Thyroid gland (tissue), 4 donors: ENCODE measurements at regions not wholly inside any gene's neighbourhood (a gene's known extent, or its start where the extent isn't known, plus 50 kb on each side); places are given as distances from the start of the nearest gene placed in this dataset.

Source experiments
- CTCF ChIP-seq, 6 experiments: fragments of 200-600 bp in 3 of 6; fragments of 450-650 bp in 3 of 6; sonication (generic) in 3 of 6; IDR thresholded peaks; one replicate each; pipeline ENCODE4 v1.5.1; 2016 to 2019; ENCODE audit warnings: antibody characterized with exemption in 6 of 6, mild to moderate bottlenecking in 2 of 6, inconsistent platforms in 1 of 6, moderate library complexity in 1 of 6
- POLR2A ChIP-seq, 2 donors: fragments of 450-650 bp; IDR thresholded peaks; one replicate each; pipeline ENCODE4 v1.6.1; 2017; ENCODE audit warnings: antibody characterized with exemption in 2 of 2, mild to moderate bottlenecking in 2 of 2, moderate library complexity in 1 of 2

GRCh38 chr15:95503107-95503506 lies 827.4 kb upstream of the NR2F2 start:
- no peak for TF ChIP-seq CTCF (IDR thresholded peaks at IDR 0.05)
- no peak for TF ChIP-seq POLR2A (IDR thresholded peaks at IDR 0.05)
